BE2C (cell line): ENCODE measurements at regions not wholly inside any gene's neighbourhood (a gene's known extent, or its start where the extent isn't known, plus 50 kb on each side); places are given as distances from the start of the nearest gene placed in this dataset.

Experiments used
- DNase-seq: peaks from one replicate; pipeline ENCODE4 v3.0.0-alpha.2; 2020
- H3K27me3 ChIP-seq: fragments of 250-450 bp; sonication (Bioruptor Pico); 2 replicates; pipeline ENCODE4 v1.5.1; 2020; ENCODE audit warnings: mild to moderate bottlenecking
- H3K36me3 ChIP-seq: fragments of 250-450 bp; sonication (Bioruptor Pico); 2 replicates; pipeline ENCODE4 v1.5.1; 2020; ENCODE audit warnings: mild to moderate bottlenecking
- H3K4me1 ChIP-seq: fragments of 250-450 bp; sonication (Bioruptor Pico); 2 replicates; pipeline ENCODE4 v1.5.1; 2020
- H3K4me3 ChIP-seq: 2 replicates; pipeline ENCODE4 v1.5.1; 2011; ENCODE audit warnings: low read depth, low read length
- H3K9me3 ChIP-seq: fragments of 250-450 bp; sonication (Bioruptor Pico); 2 replicates; pipeline ENCODE4 v1.5.1; 2020
- TF ChIP-seq, protein P1 (sequence below): IDR thresholded peaks from 2 replicates; pipeline ENCODE4 v1.5.1; 2012; ENCODE audit warnings: mild to moderate bottlenecking, low read depth, low read length

GRCh38 chr9:24624481-24624880 lies 78.8 kb upstream of the IZUMO3 start:
- TF ChIP-seq, protein P1, sequence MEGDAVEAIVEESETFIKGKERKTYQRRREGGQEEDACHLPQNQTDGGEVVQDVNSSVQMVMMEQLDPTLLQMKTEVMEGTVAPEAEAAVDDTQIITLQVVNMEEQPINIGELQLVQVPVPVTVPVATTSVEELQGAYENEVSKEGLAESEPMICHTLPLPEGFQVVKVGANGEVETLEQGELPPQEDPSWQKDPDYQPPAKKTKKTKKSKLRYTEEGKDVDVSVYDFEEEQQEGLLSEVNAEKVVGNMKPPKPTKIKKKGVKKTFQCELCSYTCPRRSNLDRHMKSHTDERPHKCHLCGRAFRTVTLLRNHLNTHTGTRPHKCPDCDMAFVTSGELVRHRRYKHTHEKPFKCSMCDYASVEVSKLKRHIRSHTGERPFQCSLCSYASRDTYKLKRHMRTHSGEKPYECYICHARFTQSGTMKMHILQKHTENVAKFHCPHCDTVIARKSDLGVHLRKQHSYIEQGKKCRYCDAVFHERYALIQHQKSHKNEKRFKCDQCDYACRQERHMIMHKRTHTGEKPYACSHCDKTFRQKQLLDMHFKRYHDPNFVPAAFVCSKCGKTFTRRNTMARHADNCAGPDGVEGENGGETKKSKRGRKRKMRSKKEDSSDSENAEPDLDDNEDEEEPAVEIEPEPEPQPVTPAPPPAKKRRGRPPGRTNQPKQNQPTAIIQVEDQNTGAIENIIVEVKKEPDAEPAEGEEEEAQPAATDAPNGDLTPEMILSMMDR, result no peak
- H3K9me3 ChIP-seq, result no peaks in the 10 kb centered on the region
- no peaks in the 10 kb centered on the region for H3K27me3 ChIP-seq
- DNase-seq, result no peak
- H3K36me3 ChIP-seq, result no peaks in the 10 kb centered on the region
- H3K4me1 ChIP-seq, result no peaks in the 10 kb centered on the region
- no peak overlapping the region for H3K4me3 ChIP-seq

- Histone ChIP-seq H3K4me3 (no peak overlapping the region), H3K36me3 (no peaks in the 10 kb centered on the region), H3K9me3 (no peaks in the 10 kb centered on the region), H3K27me3 (no peaks in the 10 kb centered on the region), H3K4me1 (no peaks in the 10 kb centered on the region)
- DNase-seq, result no peak
- TF ChIP-seq, protein P1, result no peak
Observed at GRCh38 chr9:24620741-24621140, 75.0 kb upstream of the IZUMO3 start.

GRCh38 chr9:24616863-24617262 lies 71.2 kb upstream of the IZUMO3 start:
- H3K9me3 ChIP-seq, result no peaks in the 10 kb centered on the region
- DNase-seq, result no peak
- H3K27me3 ChIP-seq, result no peaks in the 10 kb centered on the region
- H3K36me3 ChIP-seq, result no peaks in the 10 kb centered on the region
- no peaks in the 10 kb centered on the region for H3K4me1 ChIP-seq
- no peak overlapping the region for H3K4me3 ChIP-seq
- TF ChIP-seq, protein P1, result no peak

DNA sequence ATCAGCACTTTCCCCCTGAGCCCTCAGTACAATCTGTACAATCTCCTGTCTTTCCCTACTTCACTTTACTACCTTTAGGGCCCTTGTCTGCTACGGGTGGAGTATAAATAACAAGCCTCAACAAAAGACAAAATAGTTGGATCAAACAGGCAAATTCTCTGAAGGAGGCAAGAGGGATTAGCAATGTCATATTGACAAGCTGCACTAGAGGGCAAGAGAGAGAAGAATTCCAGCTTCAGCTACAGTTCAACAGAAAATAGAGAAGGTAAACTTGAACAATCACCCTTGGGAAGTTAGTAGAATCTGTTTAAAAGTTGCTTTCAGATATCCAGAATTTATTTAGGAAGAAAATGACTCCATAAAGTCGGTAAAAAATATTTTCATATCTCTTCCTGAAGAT lies 68.4 kb upstream of the IZUMO3 start:
- Histone ChIP-seq H3K36me3 (no peaks in the 10 kb centered on the region), H3K4me3 (no peak overlapping the region), H3K27me3 (no peaks in the 10 kb centered on the region), H3K9me3 (no peaks in the 10 kb centered on the region), H3K4me1 (no peaks in the 10 kb centered on the region)
- TF ChIP-seq, protein P1, result peak; percentile 41
- no peak for DNase-seq

DNA sequence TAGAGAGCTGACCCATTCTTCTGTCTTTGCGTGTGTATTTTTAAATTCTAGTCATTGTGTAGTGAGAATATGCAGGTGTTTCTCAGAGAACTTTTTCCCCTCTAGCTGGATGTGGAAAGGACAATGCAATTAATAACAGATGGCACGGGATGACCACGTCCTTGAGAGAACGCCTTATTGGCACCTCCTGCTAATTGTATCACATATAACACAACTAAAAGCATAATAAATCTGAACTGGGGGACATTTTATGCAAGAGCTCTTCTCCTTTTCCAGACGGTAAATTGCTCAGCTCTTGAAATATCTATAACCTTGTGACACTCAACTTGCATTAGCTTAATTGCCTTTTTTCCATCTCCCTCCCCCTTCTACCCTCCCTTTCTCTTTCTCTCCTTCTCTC lies 62.9 kb upstream of the IZUMO3 start:
- no peak for DNase-seq
- TF ChIP-seq, protein P1, result no peak
- Histone ChIP-seq H3K4me1 (no peaks in the 10 kb centered on the region), H3K36me3 (no peaks in the 10 kb centered on the region), H3K4me3 (no peak overlapping the region), H3K27me3 (no peaks in the 10 kb centered on the region), H3K9me3 (no peaks in the 10 kb centered on the region)

DNA sequence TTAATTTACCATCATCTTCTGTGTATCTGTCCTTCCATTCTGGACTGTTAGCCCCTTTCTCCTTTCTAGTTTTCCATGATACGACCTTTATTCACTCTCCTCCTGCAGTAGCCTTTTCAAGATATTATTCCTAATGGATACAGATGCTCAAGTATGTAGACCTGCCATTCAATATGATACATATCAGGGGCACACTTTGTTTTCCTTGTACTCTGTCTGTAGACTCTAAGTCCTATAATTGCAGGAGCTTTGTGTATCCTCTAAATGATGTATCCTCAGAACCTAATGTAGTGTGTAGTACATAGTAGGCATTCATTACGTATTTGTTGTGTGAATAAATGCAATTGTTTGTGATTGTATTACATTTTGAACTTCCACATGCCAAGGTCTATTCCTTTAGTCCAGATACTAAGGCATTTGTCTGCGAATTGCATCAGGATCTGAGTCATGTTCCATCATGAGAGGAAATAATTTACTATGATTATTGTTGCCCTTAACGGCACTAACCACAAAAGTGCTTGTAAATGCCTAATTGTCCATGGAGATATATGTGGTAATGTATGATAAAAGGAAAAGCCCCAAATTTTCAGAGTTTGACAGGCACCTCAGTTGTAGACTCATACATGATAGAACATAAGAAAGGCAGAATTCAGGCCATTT lies 57.1 kb upstream of the IZUMO3 start:
- TF ChIP-seq, protein P1, result no peak
- no peaks in the 10 kb centered on the region for H3K27me3 ChIP-seq
- no peak overlapping the region for H3K4me3 ChIP-seq
- DNase-seq, result no peak
- H3K4me1 ChIP-seq, result no peaks in the 10 kb centered on the region
- no peaks in the 10 kb centered on the region for H3K36me3 ChIP-seq
- no peaks in the 10 kb centered on the region for H3K9me3 ChIP-seq
